ENCODE measurements at regions not wholly inside any gene's neighbourhood (a gene's known extent, or its start where the extent isn't known, plus 50 kb on each side); places are given as distances from the start of the nearest gene placed in this dataset.
"Not testable (repeated sequence)": the region's sequence is repeated elsewhere in the genome, so short reads cannot be mapped to it uniquely, and the experiment has no call there.

DNA sequence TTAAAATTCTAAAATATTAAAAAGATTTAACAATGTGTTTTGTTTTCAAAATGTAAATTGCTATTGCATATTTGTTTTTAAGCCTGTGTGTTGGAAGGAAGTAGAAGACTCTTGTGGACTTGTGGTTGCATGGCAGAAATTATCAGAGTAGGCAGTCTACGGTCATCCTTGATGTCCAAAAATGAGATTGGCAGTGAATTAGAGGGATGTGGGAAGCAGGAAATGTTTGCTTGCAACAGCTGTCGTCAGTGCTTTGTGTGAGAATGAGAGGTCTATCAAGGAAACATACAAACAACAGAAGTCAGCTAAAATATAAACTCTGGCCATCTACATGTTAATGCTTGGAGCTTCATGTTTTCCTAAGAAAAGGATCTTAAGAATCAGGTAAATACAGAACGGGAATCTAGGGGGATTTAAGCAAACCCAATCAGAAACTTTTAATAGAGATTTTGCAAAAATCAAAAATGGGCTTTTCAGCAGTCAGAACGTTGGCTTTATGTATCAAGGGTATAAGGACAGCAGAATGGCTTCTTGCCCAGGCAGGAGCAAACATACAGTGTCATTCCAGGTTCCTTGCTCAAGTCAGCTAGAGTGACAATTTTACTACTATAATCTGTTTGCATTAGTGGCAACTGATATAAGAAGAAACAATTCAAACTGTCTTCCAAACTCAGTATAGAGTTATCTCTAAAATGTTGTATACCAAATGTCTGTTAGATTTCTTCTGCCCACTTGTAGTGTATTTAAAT lies 196.7 kb downstream of the CYB561 start:
- DNase-seq (ENCODE audit: low read depth, low spot score): peak; percentile 15

- DNase-seq (ENCODE audit: low read depth, low spot score): no peak
These were observed 195.3 kb downstream of the CYB561 start for GRCh38 chr17:63250830-63251229.

GRCh38 chr17:63258785-63259184 lies 187.3 kb downstream of the CYB561 start:
- no peak for DNase-seq (ENCODE audit: low read depth, low spot score)

DNA sequence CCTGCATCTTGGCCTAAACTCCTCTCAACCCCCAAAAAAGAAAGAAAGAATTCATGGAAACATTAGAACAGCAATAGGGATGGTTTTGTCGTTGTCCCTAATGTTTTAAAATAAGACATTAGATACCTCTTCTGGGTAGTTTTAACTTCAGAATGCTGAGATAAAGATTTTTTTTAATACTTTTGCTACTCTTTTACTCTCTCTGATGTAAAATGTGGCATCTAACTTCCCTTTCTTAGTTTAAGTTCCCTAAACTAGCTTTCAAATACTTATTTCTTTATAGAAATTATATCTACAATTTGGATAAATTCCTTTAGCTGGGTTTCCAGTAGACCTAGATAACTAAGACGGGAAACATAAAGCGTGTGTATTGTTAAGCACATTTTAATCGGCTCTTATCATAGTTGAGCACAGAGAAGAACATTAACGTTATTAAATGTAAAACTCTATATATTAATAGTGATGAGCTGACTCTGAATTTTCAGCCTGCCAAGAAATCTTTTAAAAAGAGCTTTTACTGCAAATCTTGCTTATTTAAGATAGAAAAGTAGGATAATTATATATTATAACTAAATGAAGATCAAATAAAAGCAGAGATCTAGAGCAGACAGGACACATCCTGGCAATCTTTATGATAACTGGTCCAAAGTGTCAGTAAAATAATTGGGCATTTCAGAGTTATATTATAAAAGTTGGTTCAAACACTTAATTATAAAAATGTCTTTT lies 183.2 kb downstream of the CYB561 start:
- no peak for DNase-seq (ENCODE audit: low read depth, low spot score)

DNA sequence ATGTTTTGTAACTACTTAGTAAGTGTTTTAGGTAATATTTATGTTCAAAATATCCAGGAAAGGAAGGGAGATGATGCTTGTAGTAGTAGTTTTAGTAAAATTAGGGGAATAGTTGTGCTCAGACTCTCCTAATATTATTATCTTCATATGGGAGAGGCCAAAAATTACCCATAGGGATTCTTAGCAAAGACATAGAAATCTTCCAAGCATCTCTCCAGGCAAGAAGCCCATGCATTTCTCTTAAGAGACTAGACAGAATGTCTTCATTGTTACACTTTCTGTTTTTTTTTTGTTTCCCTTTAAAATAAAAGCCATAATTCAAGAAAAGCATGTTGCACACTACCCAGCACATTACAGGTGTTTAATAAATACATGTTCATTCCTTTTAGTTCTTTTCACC lies 180.6 kb downstream of the CYB561 start:
- DNase-seq (ENCODE audit: low read depth, low spot score): no peak

- DNase-seq (ENCODE audit: low read depth, low spot score): no peak
These were observed 178.3 kb downstream of the CYB561 start for GRCh38 chr17:63267846-63268245.

GRCh38 chr17:63268827-63269226 lies 177.3 kb downstream of the CYB561 start:
- DNase-seq (ENCODE audit: low read depth, low spot score): no peak

DNA sequence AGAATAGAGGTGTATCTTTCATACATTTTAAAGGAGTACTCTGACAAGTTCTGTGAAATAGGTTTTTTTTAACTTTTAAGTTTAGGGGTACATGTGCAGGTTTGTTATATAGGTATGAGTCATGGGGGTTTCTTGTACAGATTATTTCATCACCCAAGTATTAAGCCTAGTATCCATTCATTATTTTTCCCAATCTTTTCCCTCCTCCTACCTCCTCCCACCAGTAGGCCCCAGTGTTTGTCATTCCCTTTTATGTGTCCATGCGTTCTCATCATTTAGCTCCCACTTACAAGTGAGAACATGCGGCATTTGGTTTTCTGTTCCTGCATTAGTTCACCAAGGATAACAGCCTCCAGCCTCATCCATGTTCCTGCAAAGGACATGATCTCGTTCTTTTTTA lies 175.5 kb downstream of the CYB561 start:
- DNase-seq (ENCODE audit: low read depth, low spot score): no peak

- DNase-seq (ENCODE audit: low read depth, low spot score): no peak
These were observed 172.0 kb downstream of the CYB561 start for GRCh38 chr17:63274146-63274545.

DNA sequence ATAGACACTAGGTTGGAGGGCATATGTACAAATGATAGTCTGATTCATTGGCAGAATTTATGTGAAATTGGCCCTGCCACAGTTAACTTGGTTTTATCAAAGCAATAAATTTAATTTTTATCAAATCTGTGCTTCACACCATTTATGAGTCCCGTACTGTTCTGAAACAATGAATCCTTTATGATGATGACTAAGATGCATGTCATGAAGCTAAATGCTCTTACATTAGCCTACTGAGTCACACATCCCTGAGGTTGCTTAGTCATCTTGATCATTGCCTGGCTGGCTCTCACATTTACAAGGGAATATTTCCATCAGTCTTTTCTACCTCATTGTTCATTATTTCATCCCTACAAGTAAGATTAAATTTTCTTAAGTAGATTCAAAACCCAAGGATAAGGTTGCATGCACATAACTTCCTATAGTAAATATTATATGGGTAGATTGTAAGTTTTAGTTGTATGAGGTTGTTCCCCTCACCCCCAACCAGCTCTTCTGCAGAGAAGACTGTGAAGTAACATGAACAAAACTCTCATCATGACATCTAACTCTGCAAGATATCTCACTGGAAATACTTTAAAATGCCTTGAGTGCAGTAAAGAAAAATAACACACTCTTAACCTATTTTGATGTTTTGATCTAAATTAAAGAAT lies 170.7 kb downstream of the CYB561 start:
- peak; percentile 90 for DNase-seq (ENCODE audit: low read depth, low spot score)

- no peak for DNase-seq (ENCODE audit: low read depth, low spot score)
These were observed 169.9 kb downstream of the CYB561 start for GRCh38 chr17:63275971-63276745.

DNA sequence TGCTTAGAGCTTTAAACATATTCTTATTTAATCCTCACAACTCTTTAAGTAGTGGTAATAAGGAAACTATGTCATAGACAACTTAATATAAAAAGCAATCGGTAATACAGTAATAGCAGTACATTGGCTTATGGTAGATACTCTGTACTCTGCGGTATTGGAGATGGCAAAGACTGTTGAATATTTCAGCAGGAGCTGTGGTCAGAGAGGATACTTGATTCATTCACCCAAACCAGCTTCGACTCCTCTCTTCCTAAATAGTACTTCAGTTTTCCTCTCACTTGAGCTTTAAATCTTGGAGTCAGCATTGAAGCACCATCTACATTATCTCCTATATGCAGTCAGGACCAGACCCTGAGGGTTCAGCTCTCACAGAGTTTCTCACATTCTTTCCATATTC lies 169.3 kb downstream of the CYB561 start:
- no peak for DNase-seq (ENCODE audit: low read depth, low spot score)

DNA sequence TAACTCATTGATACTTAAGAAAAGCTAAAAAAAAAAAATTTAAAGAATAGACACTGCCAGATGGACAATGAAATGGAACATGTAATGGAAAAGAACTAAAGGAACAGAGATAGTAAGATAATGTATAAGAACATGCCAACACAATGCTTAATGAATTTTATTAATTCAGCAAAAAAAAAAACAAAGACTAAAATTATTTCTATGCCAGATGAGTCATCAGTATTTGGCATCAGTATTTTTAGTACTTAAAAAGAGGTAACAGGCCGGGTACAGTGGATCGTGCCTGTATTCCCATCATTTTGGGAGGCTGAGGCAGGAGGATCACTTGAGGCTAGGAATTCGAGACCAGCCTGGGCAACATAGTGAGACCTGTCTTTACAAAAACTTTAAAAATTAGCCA lies 168.5 kb downstream of the CYB561 start:
- no peak for DNase-seq (ENCODE audit: low read depth, low spot score)

- no peak for DNase-seq (ENCODE audit: low read depth, low spot score)
These were observed 167.2 kb downstream of the CYB561 start for GRCh38 chr17:63278728-63279442.

DNA sequence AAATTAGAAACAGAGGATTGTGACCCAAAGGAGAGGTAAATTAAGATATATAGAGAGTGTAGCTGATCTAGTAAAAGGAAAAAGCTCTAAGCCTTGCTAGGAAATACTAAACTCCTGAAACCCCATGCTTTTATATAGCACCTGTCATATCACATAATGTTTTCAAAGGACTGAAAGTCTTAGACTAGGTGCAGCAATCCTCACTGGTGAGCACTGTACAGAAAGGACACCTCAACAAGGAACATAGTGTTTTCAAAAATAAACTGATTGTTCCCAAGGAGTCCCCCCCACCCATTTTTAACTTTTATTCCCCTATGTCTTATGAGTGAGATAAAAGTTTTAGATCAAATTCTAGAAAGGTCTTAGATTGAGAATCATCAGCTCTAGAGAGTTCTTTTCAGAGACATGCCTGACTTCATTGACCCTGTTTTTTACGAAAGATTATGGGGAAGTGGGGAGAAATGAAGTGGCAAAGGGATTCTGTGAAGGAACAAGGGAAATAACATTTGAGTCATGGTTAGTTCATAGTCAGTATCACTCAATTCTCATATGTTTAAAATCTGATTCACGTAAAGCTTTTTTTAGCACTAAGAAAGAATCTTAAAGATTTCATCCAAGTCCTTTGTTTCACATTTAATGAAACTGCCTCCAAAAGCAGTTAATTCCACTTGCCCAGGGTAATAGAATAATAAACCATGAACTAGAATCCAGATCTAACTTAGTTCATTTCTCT lies 166.4 kb downstream of the CYB561 start:
- no peak for DNase-seq (ENCODE audit: low read depth, low spot score)

DNA sequence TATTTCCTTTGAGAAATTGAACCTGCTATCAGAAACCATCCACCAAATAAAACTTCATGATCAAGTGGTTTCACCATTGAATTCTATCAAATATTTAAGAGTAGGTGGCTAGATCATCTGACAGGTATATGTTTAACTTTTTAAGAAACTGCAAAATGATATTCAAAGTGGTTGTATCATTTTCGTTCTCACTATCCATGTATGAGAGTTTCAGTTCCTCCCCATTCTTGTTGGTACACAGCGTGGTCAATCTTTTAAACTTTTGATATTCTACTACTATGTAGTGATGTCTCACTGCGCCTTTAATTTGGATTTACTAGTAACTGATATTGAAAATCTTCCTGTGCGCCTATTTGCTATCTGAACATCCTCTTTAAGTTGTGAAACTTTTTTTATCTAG lies 163.7 kb downstream of the CYB561 start:
- DNase-seq (ENCODE audit: low read depth, low spot score): no peak

GRCh38 chr17:63285551-63285950 lies 160.6 kb downstream of the CYB561 start:
- no peak for DNase-seq (ENCODE audit: low read depth, low spot score)

DNA sequence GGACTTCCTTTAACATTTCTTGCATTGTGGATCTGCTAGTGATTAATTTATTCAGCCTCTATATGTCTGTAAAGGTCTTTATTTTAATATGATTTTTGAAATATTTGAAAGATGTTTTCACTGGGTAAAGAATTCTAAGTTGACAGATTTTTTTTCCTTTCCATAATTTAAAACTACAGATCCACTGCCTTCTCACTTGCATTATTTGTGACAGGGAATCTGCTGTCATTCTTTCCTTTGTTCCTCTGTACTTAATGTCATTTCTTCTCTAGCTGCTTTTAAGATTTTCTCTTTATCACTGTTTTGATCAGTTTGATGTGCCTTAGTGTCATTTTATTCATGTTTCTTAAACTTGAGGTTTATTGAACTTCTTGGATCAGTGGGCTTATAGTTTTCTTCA lies 159.9 kb downstream of the CYB561 start:
- no peak for DNase-seq (ENCODE audit: low read depth, low spot score)

DNA sequence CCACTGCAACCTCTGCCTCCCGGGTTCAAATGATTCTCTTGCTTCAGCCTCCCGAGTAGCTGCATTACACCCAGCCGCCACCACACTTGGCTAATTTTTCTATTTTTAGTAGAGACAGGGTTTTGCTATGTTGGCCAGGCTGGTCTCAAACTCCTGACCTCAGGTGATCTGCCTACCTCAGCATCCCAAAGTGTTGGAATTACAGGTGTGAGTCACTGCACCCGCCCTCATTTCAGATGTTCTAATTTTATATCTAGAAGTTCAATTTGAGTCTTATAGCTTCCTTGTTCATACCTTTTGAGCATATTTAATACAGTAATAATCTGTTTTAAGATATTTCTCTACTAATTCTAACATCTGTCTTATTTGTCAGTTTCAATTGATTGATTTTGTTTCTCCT lies 159.1 kb downstream of the CYB561 start:
- DNase-seq (ENCODE audit: low read depth, low spot score): not testable (repeated sequence)

DNA sequence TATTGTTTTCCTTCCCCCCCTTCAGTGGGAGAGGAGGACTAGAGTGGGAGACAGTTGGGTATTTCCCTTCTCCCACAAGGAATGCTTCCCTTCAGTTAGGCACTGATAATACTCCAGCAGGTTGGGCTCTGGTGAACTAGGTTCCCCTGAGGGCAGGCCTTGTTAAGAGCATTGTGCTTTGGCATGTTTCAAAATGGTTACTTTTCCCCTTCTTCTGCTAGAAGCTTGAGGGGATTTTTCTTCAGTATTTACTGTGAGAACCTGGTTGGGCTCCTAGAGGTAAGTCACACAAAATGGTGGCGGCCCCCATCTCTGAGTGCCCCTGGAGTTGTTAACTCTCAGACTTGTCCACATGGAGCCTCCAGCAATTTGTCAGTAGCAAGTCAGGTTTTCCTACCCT lies 156.2 kb downstream of the CYB561 start:
- DNase-seq (ENCODE audit: low read depth, low spot score): no peak

GRCh38 chr17:63290351-63290750 lies 155.8 kb downstream of the CYB561 start:
- no peak for DNase-seq (ENCODE audit: low read depth, low spot score)

Measured in astrocyte of the hippocampus (primary cell).